ENCODE measurements at regions not wholly inside any gene's neighbourhood (a gene's known extent, or its start where the extent isn't known, plus 50 kb on each side); places are given as distances from the start of the nearest gene placed in this dataset.
A peak's percentile ranks its signal among the peaks of the same experiment; 100 is the strongest.

- no peak overlapping the region for H3K27ac ChIP-seq (ENCODE audit: low read depth in 1 of 2, low read length in 1 of 2)
- TF ChIP-seq CTCF (IDR thresholded peaks at IDR 0.05; ENCODE audit: control extremely low read depth, extremely low read depth), result no peak
- H3K4me3 ChIP-seq, result no peak overlapping the region
- ATAC-seq (ENCODE audit: insufficient read depth, low FRiP score) (no peak), DNase-seq (no peak)
- H3K9me3 ChIP-seq (ENCODE audit: control insufficient read depth in 4 of 4, insufficient read depth in 3 of 4, low read length in 3 of 4), result peaks cover 0 to 3% (median 0%) of the 10 kb centered on the region in 4 donors
- H3K9ac ChIP-seq (ENCODE audit: insufficient read depth in 1 of 2, low read length in 2 of 2), result no peak overlapping the region
- 61 to 74% methylated on average over 1 of the region's 1 CpG for WGBS, 2 donors
- H3K36me3 ChIP-seq (ENCODE audit: control insufficient read depth in 4 of 4, insufficient read depth in 4 of 4, low read length in 4 of 4), result no peaks in the 10 kb centered on the region
- no peaks in the 10 kb centered on the region for H3K27me3 ChIP-seq (ENCODE audit: control insufficient read depth in 3 of 3, insufficient read depth in 3 of 3, low read length in 2 of 3)
- H3K4me1 ChIP-seq (ENCODE audit: control insufficient read depth in 5 of 5, insufficient read depth in 5 of 5, low read length in 5 of 5), result peaks cover 0 to 2% (median 0%) of the 10 kb centered on the region in 5 donors
Observed at GRCh38 chr1:68800182-68800581, 303.3 kb upstream of the DEPDC1 start.

DNA sequence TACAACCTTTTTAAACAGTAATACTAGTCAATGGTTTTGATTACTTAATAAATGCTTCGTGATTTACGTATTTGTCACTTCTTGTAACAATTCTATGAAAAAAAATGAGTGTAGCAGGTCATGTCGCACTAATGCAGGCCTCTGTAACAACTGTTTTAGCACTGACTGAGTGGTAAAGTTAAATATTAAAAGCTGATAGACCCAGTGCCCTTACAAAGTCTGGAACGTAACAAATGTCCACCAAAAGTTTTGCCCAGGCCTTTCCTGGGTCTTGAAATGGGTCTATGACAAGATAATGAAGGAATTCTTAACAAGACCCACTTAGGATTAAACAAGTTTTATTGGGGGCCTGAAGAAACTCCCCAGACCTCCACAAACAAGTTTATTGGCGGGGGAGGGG is 304.6 kb upstream of the DEPDC1 start:
- peaks cover 0 to 3% (median 0%) of the 10 kb centered on the region in 4 donors for H3K9me3 ChIP-seq (ENCODE audit: control insufficient read depth in 4 of 4, insufficient read depth in 3 of 4, low read length in 3 of 4)
- H3K27me3 ChIP-seq (ENCODE audit: control insufficient read depth in 3 of 3, insufficient read depth in 3 of 3, low read length in 2 of 3), result no peaks in the 10 kb centered on the region
- no peak overlapping the region for H3K9ac ChIP-seq (ENCODE audit: insufficient read depth in 1 of 2, low read length in 2 of 2)
- no peak for TF ChIP-seq CTCF (IDR thresholded peaks at IDR 0.05; ENCODE audit: control extremely low read depth, extremely low read depth)
- peaks cover 0 to 2% (median 0%) of the 10 kb centered on the region in 5 donors for H3K4me1 ChIP-seq (ENCODE audit: control insufficient read depth in 5 of 5, insufficient read depth in 5 of 5, low read length in 5 of 5)
- H3K27ac ChIP-seq (ENCODE audit: low read depth in 1 of 2, low read length in 1 of 2), result no peak overlapping the region
- H3K4me3 ChIP-seq, result no peak overlapping the region
- WGBS, 2 donors, result 70 to 78% methylated on average over 5 of the region's 5 CpGs
- DNase-seq (no peak), ATAC-seq (ENCODE audit: insufficient read depth, low FRiP score) (no peak)
- H3K36me3 ChIP-seq (ENCODE audit: control insufficient read depth in 4 of 4, insufficient read depth in 4 of 4, low read length in 4 of 4), result no peaks in the 10 kb centered on the region

DNA sequence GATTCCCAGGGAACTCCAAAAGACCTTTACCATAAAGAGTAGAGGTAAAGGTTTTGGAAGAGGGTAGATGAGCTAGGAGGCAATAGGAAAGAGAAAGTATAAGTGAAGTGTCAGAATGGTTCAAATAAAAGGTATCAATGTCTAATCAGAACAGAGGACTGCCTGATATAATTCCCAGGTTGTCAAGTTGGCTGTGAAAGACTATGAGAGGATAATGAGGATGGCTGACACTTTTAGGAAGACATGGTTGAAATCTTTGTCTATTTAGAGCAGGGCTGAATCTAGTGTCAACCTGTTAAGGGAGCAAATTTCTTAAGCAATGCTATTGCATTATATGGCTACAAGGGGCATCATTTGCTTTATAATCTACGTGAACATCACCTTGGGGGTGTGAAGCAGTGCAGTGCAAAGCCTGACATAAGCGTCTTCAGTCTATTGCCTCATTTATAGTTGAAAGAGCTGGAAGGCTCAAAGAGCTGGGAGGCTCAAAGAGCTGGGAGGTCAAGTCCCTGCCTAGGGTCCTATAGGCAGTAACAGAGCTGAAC is 308.3 kb upstream of the DEPDC1 start:
- H3K27me3 ChIP-seq (ENCODE audit: control insufficient read depth in 3 of 3, insufficient read depth in 3 of 3, low read length in 2 of 3), result no peaks in the 10 kb centered on the region
- ATAC-seq (ENCODE audit: insufficient read depth, low FRiP score), result no peak
- no peak for TF ChIP-seq CTCF (IDR thresholded peaks at IDR 0.05; ENCODE audit: control extremely low read depth, extremely low read depth)
- H3K27ac ChIP-seq (ENCODE audit: low read depth in 1 of 2, low read length in 1 of 2), result no peak overlapping the region
- no peak overlapping the region for H3K4me3 ChIP-seq
- H3K36me3 ChIP-seq (ENCODE audit: control insufficient read depth in 4 of 4, insufficient read depth in 4 of 4, low read length in 4 of 4), result no peaks in the 10 kb centered on the region
- H3K4me1 ChIP-seq (ENCODE audit: control insufficient read depth in 5 of 5, insufficient read depth in 5 of 5, low read length in 5 of 5), result peaks cover 0 to 12% (median 3%) of the 10 kb centered on the region in 5 donors
- no peak for DNase-seq
- H3K9me3 ChIP-seq (ENCODE audit: control insufficient read depth in 4 of 4, insufficient read depth in 3 of 4, low read length in 3 of 4), result peaks cover 0 to 3% (median 0%) of the 10 kb centered on the region in 4 donors
- no peak overlapping the region for H3K9ac ChIP-seq (ENCODE audit: insufficient read depth in 1 of 2, low read length in 2 of 2)
- 86% methylated on average over 2 of the region's 2 CpGs for WGBS, 2 donors

GRCh38 chr1:68808351-68808750 is 311.5 kb upstream of the DEPDC1 start:
- peak; percentile 28 to 51 (median 43) for DNase-seq
- Histone ChIP-seq H3K4me1 (ENCODE audit: control insufficient read depth in 5 of 5, insufficient read depth in 5 of 5, low read length in 5 of 5) (peaks cover 0 to 12% (median 3%) of the 10 kb centered on the region in 5 donors), H3K4me3 (no peak overlapping the region), H3K9me3 (ENCODE audit: control insufficient read depth in 4 of 4, insufficient read depth in 3 of 4, low read length in 3 of 4) (peaks cover 0 to 3% (median 0%) of the 10 kb centered on the region in 4 donors), H3K27me3 (ENCODE audit: control insufficient read depth in 3 of 3, insufficient read depth in 3 of 3, low read length in 2 of 3) (no peaks in the 10 kb centered on the region), H3K9ac (ENCODE audit: insufficient read depth in 1 of 2, low read length in 2 of 2) (no peak overlapping the region), H3K27ac (ENCODE audit: low read depth in 1 of 2, low read length in 1 of 2) (no peak overlapping the region), H3K36me3 (ENCODE audit: control insufficient read depth in 4 of 4, insufficient read depth in 4 of 4, low read length in 4 of 4) (no peaks in the 10 kb centered on the region)
- no peak for TF ChIP-seq CTCF (IDR thresholded peaks at IDR 0.05; ENCODE audit: control extremely low read depth, extremely low read depth)
- WGBS, 2 donors, result 13 to 34% methylated on average over 1 of the region's 1 CpG
- no peak for ATAC-seq (ENCODE audit: insufficient read depth, low FRiP score)
